ELR (cell line): ENCODE measurements at regions not wholly inside any gene's neighbourhood (a gene's known extent, or its start where the extent isn't known, plus 50 kb on each side); places are given as distances from the start of the nearest gene placed in this dataset.
A peak's percentile ranks its signal among the peaks of the same experiment; 100 is the strongest.

ENCODE experiments used
- DNase-seq: peaks from one replicate; pipeline ENCODE4 v3.0.0-alpha.2; 2015; ENCODE audit warnings: low read depth

GRCh38 chr7:98040626-98041360, 50.8 kb upstream of the OCM2 start:
- no peak for DNase-seq

GRCh38 chr7:98046816-98047215, 56.8 kb upstream of the OCM2 start:
- no peak for DNase-seq

- DNase-seq = no peak
Measured at GRCh38 chr7:98049034-98049433, 57.6 kb upstream of the LMTK2 start.

- no peak for DNase-seq
Measured at GRCh38 chr7:98051118-98051744, 55.4 kb upstream of the LMTK2 start.

- DNase-seq = peak; percentile 44
Measured at GRCh38 chr7:98054585-98054984, 52.1 kb upstream of the LMTK2 start.

GRCh38 chr7:98056580-98056979, 50.1 kb upstream of the LMTK2 start:
- no peak for DNase-seq
